OCI-LY7 (cell line): ENCODE measurements at regions not wholly inside any gene's neighbourhood (a gene's known extent, or its start where the extent isn't known, plus 50 kb on each side); places are given as distances from the start of the nearest gene placed in this dataset.

Source experiments
- BruUV-seq: library from RNA; stranded (reverse); fragments of 400-500 nt; replicated peaks from 2 replicates; lab custom pipeline; 2021; lab: Mats Ljungman, UMichigan
- CTCF ChIA-PET: fragments of 300-600 bp; sonication (Branson Sonifier 250); formaldehyde crosslinking; loops from one replicate; lab custom pipeline; 2022; ENCODE audit warnings: antibody characterized with exemption; ENCODE audit not compliant: unreplicated experiment; lab: Charles Lee
- POLR2A ChIA-PET: fragments of 300-600 bp; sonication (Branson Sonifier 250); formaldehyde crosslinking; loops from one replicate; lab custom pipeline; 2022; ENCODE audit warnings: antibody characterized with exemption; lab: Charles Lee
- DNase-seq: peaks from one replicate; pipeline ENCODE4 v3.0.0-alpha.2; 2015; ENCODE audit warnings: low spot score
- H2AFZ ChIP-seq: fragments of 200-600 bp; sonication (generic), shearing (Covaris generic); 2 replicates; pipeline ENCODE4 v1.6.1; 2014; ENCODE audit warnings: mild to moderate bottlenecking, antibody characterized with exemption, low read length, moderate library complexity
- H3K27ac ChIP-seq: fragments of 200-600 bp; sonication (generic); 2 replicates; pipeline ENCODE4 v1.5.1; 2014; ENCODE audit warnings: mixed run types, low read depth, mild to moderate bottlenecking, moderate library complexity, low read length, inconsistent platforms; ENCODE audit not compliant: poor library complexity, severe bottlenecking
- H3K36me3 ChIP-seq: fragments of 200-600 bp; sonication (generic); 2 replicates; pipeline ENCODE4 v1.6.1; 2014; ENCODE audit warnings: mild to moderate bottlenecking, antibody characterized with exemption, low read length, moderate library complexity, mixed read lengths; ENCODE audit not compliant: insufficient read depth
- H3K4me1 ChIP-seq: fragments of 200-600 bp; sonication (generic); 2 replicates; pipeline ENCODE4 v1.5.1; 2014; ENCODE audit warnings: mild to moderate bottlenecking, low read length; ENCODE audit not compliant: insufficient read depth, poor library complexity, severe bottlenecking
- H3K4me2 ChIP-seq: fragments of 200-600 bp; sonication (generic); 2 replicates; pipeline ENCODE4 v1.6.1; 2014; ENCODE audit warnings: mild to moderate bottlenecking, low read length
- H3K4me3 ChIP-seq: fragments of 200-600 bp; sonication (generic); 2 replicates; pipeline ENCODE4 v1.5.1; 2014; ENCODE audit warnings: mild to moderate bottlenecking, low read depth, low read length; ENCODE audit not compliant: poor library complexity, severe bottlenecking
- H3K79me2 ChIP-seq: fragments of 200-600 bp; sonication (generic); 2 replicates; pipeline ENCODE4 v1.6.1; 2016; ENCODE audit warnings: low read depth, mild to moderate bottlenecking, low read length, moderate library complexity, mixed read lengths; ENCODE audit not compliant: insufficient read depth
- H3K9me2 ChIP-seq: fragments of 200-600 bp; sonication (generic); 2 replicates; pipeline ENCODE4 v1.6.1; 2016; ENCODE audit warnings: mild to moderate bottlenecking, low read length, mixed read lengths; ENCODE audit not compliant: insufficient read depth
- H3K9me3 ChIP-seq: fragments of 200-600 bp; sonication (generic); 2 replicates; pipeline ENCODE4 v1.6.1; 2014; ENCODE audit warnings: mild to moderate bottlenecking, mixed run types, low read length, mixed read lengths
- H4K20me1 ChIP-seq: fragments of 200-600 bp; sonication (generic); 2 replicates; pipeline ENCODE4 v1.6.1; 2014; ENCODE audit warnings: mild to moderate bottlenecking, antibody characterized with exemption, low read length, moderate library complexity, mixed read lengths; ENCODE audit not compliant: insufficient read depth
- CTCF ChIP-seq: fragments of 200-600 bp; sonication (generic); conservative IDR thresholded peaks from 2 replicates; pipeline ENCODE4 v1.5.1; 2014; ENCODE audit warnings: mild to moderate bottlenecking, antibody characterized with exemption, low read length, moderate library complexity, mixed read lengths
- EZH2phosphoT487 ChIP-seq: fragments of 200-600 bp; sonication (generic); IDR thresholded peaks from 2 replicates; pipeline ENCODE4 v1.6.1; 2018; ENCODE audit warnings: low read depth, borderline replicate concordance, mild to moderate bottlenecking, mixed run types, antibody characterized with exemption, low read length, moderate library complexity, mixed read lengths
- intact Hi-C: fragments of 100-400 bp; cut with micrococcal nuclease; formaldehyde crosslinking; loops from one replicate; pipeline ENCODE4 v1.10.0; 2022; ENCODE audit not compliant: unreplicated experiment

DNA sequence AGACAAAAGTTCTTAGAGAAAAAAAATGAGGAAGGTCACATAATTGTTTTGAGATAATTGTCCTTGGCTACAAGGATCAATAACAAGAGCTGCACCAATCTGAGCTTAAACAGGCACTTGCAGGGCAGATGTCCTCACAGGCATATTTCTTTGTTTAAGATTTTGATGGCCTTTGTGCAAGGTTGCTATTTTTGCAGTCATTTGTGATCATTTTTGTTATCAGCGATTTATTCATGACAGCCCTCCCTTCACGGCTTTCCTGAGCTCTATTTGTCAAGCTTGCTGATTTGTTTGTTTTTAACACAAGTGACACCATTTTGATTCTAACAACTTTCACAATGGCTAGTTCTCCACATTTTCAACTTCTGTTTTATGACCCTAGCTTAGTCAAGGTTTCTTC lies 418.6 kb upstream of the REG3G start:
- H3K4me2 ChIP-seq, result no peak overlapping the region
- H3K4me3 ChIP-seq, result no peak overlapping the region
- no peaks in the 10 kb centered on the region for H3K9me2 ChIP-seq
- no peaks in the 10 kb centered on the region for H3K36me3 ChIP-seq
- POLR2A ChIA-PET, result no interaction called here
- H3K9me3 ChIP-seq, result no peaks in the 10 kb centered on the region
- intact Hi-C loops, result no loop called here
- H3K79me2 ChIP-seq, result no peaks in the 10 kb centered on the region
- no peaks in the 10 kb centered on the region for H4K20me1 ChIP-seq
- H3K27ac ChIP-seq, result no peak overlapping the region
- CTCF ChIA-PET, result no interaction called here
- DNase-seq, result no peak
- TF ChIP-seq EZH2phosphoT487 (no peak), CTCF (no peak)
- BruUV-seq, result no TSS peak
- no peaks in the 10 kb centered on the region for H3K4me1 ChIP-seq
- no peak overlapping the region for H2AFZ ChIP-seq

GRCh38 chr2:78614726-78615125 lies 410.8 kb upstream of the REG3G start:
- ChIA-PET POLR2A (no interaction called here), CTCF (no interaction called here)
- no peaks in the 10 kb centered on the region for H3K4me1 ChIP-seq
- DNase-seq, result no peak
- no peak overlapping the region for H3K4me2 ChIP-seq
- no peaks in the 10 kb centered on the region for H3K79me2 ChIP-seq
- H3K9me2 ChIP-seq, result no peaks in the 10 kb centered on the region
- H3K4me3 ChIP-seq, result no peak overlapping the region
- no peak overlapping the region for H3K27ac ChIP-seq
- intact Hi-C loops, result no loop called here
- no TSS peak for BruUV-seq
- no peaks in the 10 kb centered on the region for H4K20me1 ChIP-seq
- no peaks in the 10 kb centered on the region for H3K9me3 ChIP-seq
- no peaks in the 10 kb centered on the region for H3K36me3 ChIP-seq
- TF ChIP-seq EZH2phosphoT487 (no peak), CTCF (no peak)
- H2AFZ ChIP-seq, result no peak overlapping the region

DNA sequence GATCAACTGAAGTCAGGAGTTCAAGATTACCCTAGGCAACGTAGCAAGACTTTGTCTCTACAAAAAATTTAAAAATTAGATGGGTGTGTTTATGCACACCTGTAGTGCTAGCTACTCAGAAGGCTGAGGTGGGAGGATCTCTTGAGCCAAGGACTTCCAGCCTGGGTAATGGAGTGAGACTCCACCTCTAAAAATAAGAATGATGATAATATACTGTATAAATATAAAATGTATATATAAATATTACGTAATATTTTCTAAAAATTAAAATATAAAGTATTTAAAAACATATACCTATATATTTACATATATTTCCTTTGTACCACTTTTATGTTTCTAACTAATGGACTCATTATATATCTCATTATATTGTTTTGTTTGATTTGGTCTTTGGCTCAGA lies 409.5 kb upstream of the REG3G start:
- no peak for DNase-seq

More for the DNA sequence above, 409.5 kb upstream of the REG3G start:
- ChIA-PET CTCF (no interaction called here), POLR2A (no interaction called here)
- Histone ChIP-seq H3K79me2 (no peaks in the 10 kb centered on the region), H3K4me2 (no peak overlapping the region), H4K20me1 (no peaks in the 10 kb centered on the region), H3K4me1 (no peaks in the 10 kb centered on the region), H3K27ac (no peak overlapping the region), H3K36me3 (no peaks in the 10 kb centered on the region), H2AFZ (no peak overlapping the region), H3K9me2 (no peaks in the 10 kb centered on the region), H3K4me3 (no peak overlapping the region), H3K9me3 (no peaks in the 10 kb centered on the region)
- intact Hi-C loops, result no loop called here
- TF ChIP-seq CTCF (no peak), EZH2phosphoT487 (no peak)
- no TSS peak for BruUV-seq
